Endothelial cell of umbilical vein (primary cell): ENCODE measurements at regions not wholly inside any gene's neighbourhood (a gene's known extent, or its start where the extent isn't known, plus 50 kb on each side); places are given as distances from the start of the nearest gene placed in this dataset.
A peak's percentile ranks its signal among the peaks of the same experiment; 100 is the strongest.

Experiments used
- BruUV-seq: library from RNA; stranded (reverse); fragments of 400-500 nt; replicated peaks from 2 replicates; lab custom pipeline; 2021; lab: Mats Ljungman, UMichigan
- CTCF ChIA-PET: fragments of 300-600, 350-600 bp; sonication (Branson Sonifier 250); formaldehyde crosslinking; loops from one replicate; lab custom pipeline; 2021; ENCODE audit warnings: antibody characterized with exemption, inconsistent platforms; lab: Charles Lee
- POLR2A ChIA-PET: fragments of 300-600, 350-600 bp; sonication (Branson Sonifier 250); formaldehyde crosslinking; loops from one replicate; lab custom pipeline; 2021; ENCODE audit warnings: antibody characterized with exemption, inconsistent platforms; lab: Charles Lee
- DNase-seq: peaks from one replicate; pipeline ENCODE4 v3.0.0-alpha.2; 2011; ENCODE audit warnings: low read depth, low spot score
- FAIRE-seq: peaks from 2 replicates; lab custom pipeline; 2011; peaks lifted over from hg19 to GRCh38; lab: Jason Lieb, UNC
- H2AFZ ChIP-seq: 2 replicates; pipeline ENCODE4 v1.6.0; 2012; ENCODE audit warnings: low read depth, low read length, control low read depth, inconsistent platforms
- H3K27ac ChIP-seq: 2 replicates; pipeline ENCODE4 v1.5.1; 2011; ENCODE audit warnings: low read depth, mild to moderate bottlenecking, control low read depth, low read length, moderate library complexity; ENCODE audit not compliant: insufficient read depth
- H3K27me3 ChIP-seq, 2 experiments: 2 replicates each; pipeline versions ENCODE4 v1.6.0 to v1.6.1; 2011; ENCODE audit warnings: low read length in 2 of 2, mixed read lengths in 1 of 2; ENCODE audit not compliant: control insufficient read depth in 2 of 2, insufficient read depth in 2 of 2
- H3K36me3 ChIP-seq, 2 experiments: 2 replicates in 1 of 2; 3 replicates in 1 of 2; pipeline ENCODE4 v1.5.1; 2011; ENCODE audit warnings: low read length in 2 of 2, mild to moderate bottlenecking in 1 of 2, moderate library complexity in 1 of 2; ENCODE audit not compliant: control insufficient read depth in 2 of 2, insufficient read depth in 2 of 2; ENCODE audit errors: extremely low read depth in 1 of 2
- H3K4me1 ChIP-seq: 3 replicates; pipeline ENCODE4 v1.5.1; 2011; ENCODE audit warnings: mild to moderate bottlenecking, low read length; ENCODE audit not compliant: control insufficient read depth, insufficient read depth; ENCODE audit errors: extremely low read depth
- H3K4me2 ChIP-seq: 2 replicates; pipeline ENCODE4 v1.6.1; 2011; ENCODE audit warnings: low read length, control low read depth, mixed read lengths; ENCODE audit not compliant: insufficient read depth
- H3K4me3 ChIP-seq, 3 experiments: fragments of 200-600 bp in 1 of 3; sonication (generic), shearing (Covaris generic) in 1 of 3; replicated peaks in 1 of 3; 2 replicates each; pipeline ENCODE4 v1.5.1; 2011 to 2016; ENCODE audit warnings: control low read depth in 3 of 3, low read length in 3 of 3, mild to moderate bottlenecking in 2 of 3, inconsistent platforms in 1 of 3, low read depth in 1 of 3, moderate library complexity in 1 of 3; ENCODE audit not compliant: insufficient read depth in 1 of 3
- H3K79me2 ChIP-seq: 2 replicates; pipeline ENCODE4 v1.6.0; 2012; ENCODE audit warnings: low read length, inconsistent platforms; ENCODE audit not compliant: control insufficient read depth, insufficient read depth
- H3K9ac ChIP-seq: replicated peaks from 2 replicates; pipeline ENCODE3; 2011; ENCODE audit warnings: low read length, control low read depth; ENCODE audit not compliant: insufficient read depth; ENCODE audit errors: extremely low read depth
- H3K9me1 ChIP-seq: replicated peaks from 3 replicates; pipeline ENCODE4 v1.6.0; 2011; ENCODE audit warnings: mild to moderate bottlenecking, low read length; ENCODE audit not compliant: control insufficient read depth, insufficient read depth; ENCODE audit errors: extremely low read depth
- H3K9me3 ChIP-seq: replicated peaks from 2 replicates; pipeline ENCODE4 v1.5.1; 2012; ENCODE audit warnings: low read length, inconsistent platforms; ENCODE audit not compliant: control insufficient read depth, insufficient read depth
- H4K20me1 ChIP-seq: replicated peaks from 2 replicates; pipeline ENCODE3; 2011; ENCODE audit warnings: mild to moderate bottlenecking, low read length; ENCODE audit not compliant: control insufficient read depth, insufficient read depth; ENCODE audit errors: extremely low read depth
- EZH2 ChIP-seq: IDR thresholded peaks from 2 replicates; pipeline ENCODE4 v1.6.1; 2012; ENCODE audit warnings: borderline replicate concordance, low read depth, mild to moderate bottlenecking, moderate library complexity, low read length, inconsistent platforms; ENCODE audit not compliant: severe bottlenecking
- FOS ChIP-seq: IDR thresholded peaks from 2 replicates; pipeline ENCODE4 v1.6.1; 2011; ENCODE audit warnings: mild to moderate bottlenecking, low read length, moderate library complexity, borderline replicate concordance; ENCODE audit not compliant: insufficient read depth
- GATA2 ChIP-seq: IDR thresholded peaks from 2 replicates; pipeline ENCODE4 v1.7.0; 2011; ENCODE audit warnings: low read depth, mild to moderate bottlenecking, moderate library complexity, mixed read lengths, low read length; ENCODE audit not compliant: insufficient read length, insufficient read depth
- JUN ChIP-seq: IDR thresholded peaks from 2 replicates; pipeline ENCODE4 v1.6.1; 2011; ENCODE audit warnings: borderline replicate concordance, low read depth; ENCODE audit not compliant: insufficient read length, insufficient read depth
- MYC ChIP-seq: IDR thresholded peaks from one replicate; pipeline ENCODE4 v1.6.1; 2011; ENCODE audit warnings: mild to moderate bottlenecking, low read depth, low read length
- POLR2A ChIP-seq: IDR thresholded peaks from 2 replicates; pipeline ENCODE4 v1.6.1; 2012; ENCODE audit warnings: low read depth, mild to moderate bottlenecking, control low read depth, low read length
- POLR2AphosphoS5 ChIP-seq: IDR thresholded peaks from 2 replicates; pipeline ENCODE4 v1.6.1; 2012; ENCODE audit warnings: low read depth, mild to moderate bottlenecking, control low read depth, low read length, moderate library complexity; ENCODE audit not compliant: insufficient read depth
- dilution Hi-C: fragments of 300-500 bp; cut with MboI; formaldehyde crosslinking; loops from one replicate; pipeline ENCODE4 v1.15.0; 2019; ENCODE audit warnings: low sequenced_read_pairs; ENCODE audit not compliant: extremely low pct_ligation_motif_present
- intact Hi-C: fragments of 100-400 bp; cut with micrococcal nuclease; formaldehyde crosslinking; loops from one replicate; pipeline ENCODE4 v1.10.0; 2022
- TF ChIP-seq, protein P1 (sequence below): IDR thresholded peaks from 2 replicates; pipeline ENCODE4 v1.6.1; 2011; ENCODE audit not compliant: insufficient read depth, insufficient read length
- TF ChIP-seq, protein P2 (sequence below), 2 donors: IDR thresholded peaks; 1 replicate in 1 of 2; 2 replicates in 1 of 2; pipeline ENCODE4 v1.5.1; 2011; ENCODE audit warnings: low read length in 2 of 2, mild to moderate bottlenecking in 2 of 2, moderate library complexity in 2 of 2, control low read depth in 1 of 2, inconsistent platforms in 1 of 2, low read depth in 1 of 2; ENCODE audit not compliant: insufficient read depth in 1 of 2; ENCODE audit errors: extremely low read depth in 1 of 2

DNA sequence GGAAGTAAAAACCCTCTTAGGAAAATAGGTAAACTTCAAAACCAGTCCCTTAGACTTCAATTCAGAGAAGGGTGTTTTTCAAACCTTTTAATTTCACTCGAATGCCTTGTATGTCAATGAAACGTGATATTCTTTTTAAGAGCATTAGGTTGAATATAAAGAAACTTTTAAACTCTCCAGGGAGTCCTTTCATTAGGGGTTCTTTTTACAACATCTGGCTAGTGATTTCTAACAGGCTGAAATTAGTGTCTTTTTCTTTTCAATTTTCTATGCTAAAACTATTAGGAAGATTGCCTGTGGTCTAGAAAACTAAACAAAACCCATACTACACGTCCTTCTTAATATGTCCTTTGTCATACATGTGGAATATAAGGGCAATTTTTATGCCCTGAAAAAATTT lies 569.7 kb upstream of the CITED2 start:
- Histone ChIP-seq H3K79me2 (no peaks in the 10 kb centered on the region), H3K36me3 (no peaks in the 10 kb centered on the region), H3K27me3 (no peaks in the 10 kb centered on the region), H3K9me3 (no peaks in the 10 kb centered on the region), H3K9ac (peak overlapping the region; percentile 40), H3K4me1 (peaks cover 24% of the 10 kb centered on the region), H3K4me2 (peak overlapping the region; percentile 42), H3K4me3 (no peak overlapping the region), H2AFZ (peak overlapping the region; percentile 59), H3K27ac (peak overlapping the region; percentile 90), H3K9me1 (no peaks in the 10 kb centered on the region), H4K20me1 (no peaks in the 10 kb centered on the region)
- dilution Hi-C loops (no loop called here), intact Hi-C loops (no loop called here)
- TF ChIP-seq POLR2AphosphoS5 (no peak), EZH2 (no peak), JUN (no peak), FOS (no peak), POLR2A (no peak), MYC (no peak), GATA2 (no peak)
- TF ChIP-seq, protein P1, sequence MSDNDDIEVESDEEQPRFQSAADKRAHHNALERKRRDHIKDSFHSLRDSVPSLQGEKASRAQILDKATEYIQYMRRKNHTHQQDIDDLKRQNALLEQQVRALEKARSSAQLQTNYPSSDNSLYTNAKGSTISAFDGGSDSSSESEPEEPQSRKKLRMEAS = no peak
- TF ChIP-seq, protein P2, sequence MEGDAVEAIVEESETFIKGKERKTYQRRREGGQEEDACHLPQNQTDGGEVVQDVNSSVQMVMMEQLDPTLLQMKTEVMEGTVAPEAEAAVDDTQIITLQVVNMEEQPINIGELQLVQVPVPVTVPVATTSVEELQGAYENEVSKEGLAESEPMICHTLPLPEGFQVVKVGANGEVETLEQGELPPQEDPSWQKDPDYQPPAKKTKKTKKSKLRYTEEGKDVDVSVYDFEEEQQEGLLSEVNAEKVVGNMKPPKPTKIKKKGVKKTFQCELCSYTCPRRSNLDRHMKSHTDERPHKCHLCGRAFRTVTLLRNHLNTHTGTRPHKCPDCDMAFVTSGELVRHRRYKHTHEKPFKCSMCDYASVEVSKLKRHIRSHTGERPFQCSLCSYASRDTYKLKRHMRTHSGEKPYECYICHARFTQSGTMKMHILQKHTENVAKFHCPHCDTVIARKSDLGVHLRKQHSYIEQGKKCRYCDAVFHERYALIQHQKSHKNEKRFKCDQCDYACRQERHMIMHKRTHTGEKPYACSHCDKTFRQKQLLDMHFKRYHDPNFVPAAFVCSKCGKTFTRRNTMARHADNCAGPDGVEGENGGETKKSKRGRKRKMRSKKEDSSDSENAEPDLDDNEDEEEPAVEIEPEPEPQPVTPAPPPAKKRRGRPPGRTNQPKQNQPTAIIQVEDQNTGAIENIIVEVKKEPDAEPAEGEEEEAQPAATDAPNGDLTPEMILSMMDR (IDR thresholded peaks at IDR 0.05; ENCODE audit: extremely low read depth in 1 of 2, insufficient read depth in 1 of 2, low read depth in 1 of 2, low read length in 2 of 2) = no peak
- no peak for DNase-seq
- FAIRE-seq = no peak
- BruUV-seq = no TSS peak
- POLR2A ChIA-PET = no interaction called here
- CTCF ChIA-PET = interaction anchor here (1.3 to 1.8 kb wide), 2 partner anchors 14 to 574 kb away, joined by 5 read pairs; no protein-coding TSS in a partner anchor
